ENCODE measurements at regions not wholly inside any gene's neighbourhood (a gene's known extent, or its start where the extent isn't known, plus 50 kb on each side); places are given as distances from the start of the nearest gene placed in this dataset.

GRCh38 chr4:89561048-89561447 lies 253.4 kb upstream of the GPRIN3 start:
- TF ChIP-seq POLR2AphosphoS5 (IDR thresholded peaks at IDR 0.05), result no peak
- TF ChIP-seq CTCF (IDR thresholded peaks at IDR 0.05), result no peak

Measured in prostate gland (tissue), 2 donors.